ENCODE measurements at regions not wholly inside any gene's neighbourhood (a gene's known extent, or its start where the extent isn't known, plus 50 kb on each side); places are given as distances from the start of the nearest gene placed in this dataset.

DNA sequence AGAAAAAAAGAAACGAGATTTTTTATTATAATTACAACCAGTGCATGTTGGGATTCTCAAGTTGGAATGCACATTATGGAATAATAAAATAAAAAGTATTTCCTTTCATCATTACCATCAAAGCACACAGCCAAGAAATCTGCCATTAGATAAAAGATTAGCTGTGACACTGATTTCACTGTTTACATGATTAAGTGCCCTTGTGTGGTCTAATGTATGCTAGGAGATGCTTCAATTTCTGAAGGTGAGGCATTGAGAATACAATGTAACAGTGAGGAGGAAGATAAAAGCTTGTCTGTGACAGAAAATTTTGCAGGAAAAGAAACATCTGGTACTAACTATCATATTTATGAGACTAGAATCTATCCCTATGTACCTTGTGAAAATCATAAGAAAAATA, 409.7 kb upstream of the PRMT6 start:
- Histone ChIP-seq H3K27ac (no peak overlapping the region), H3K4me3 (no peak overlapping the region), H3K4me1 (ENCODE audit: insufficient read depth) (no peaks in the 10 kb centered on the region), H3K36me3 (no peaks in the 10 kb centered on the region), H3K9me3 (no peaks in the 10 kb centered on the region), H3K27me3 (no peaks in the 10 kb centered on the region)
- no peak for DNase-seq
- no peak for TF ChIP-seq POLR2A (IDR thresholded peaks at IDR 0.05)
- TF ChIP-seq, protein P1, sequence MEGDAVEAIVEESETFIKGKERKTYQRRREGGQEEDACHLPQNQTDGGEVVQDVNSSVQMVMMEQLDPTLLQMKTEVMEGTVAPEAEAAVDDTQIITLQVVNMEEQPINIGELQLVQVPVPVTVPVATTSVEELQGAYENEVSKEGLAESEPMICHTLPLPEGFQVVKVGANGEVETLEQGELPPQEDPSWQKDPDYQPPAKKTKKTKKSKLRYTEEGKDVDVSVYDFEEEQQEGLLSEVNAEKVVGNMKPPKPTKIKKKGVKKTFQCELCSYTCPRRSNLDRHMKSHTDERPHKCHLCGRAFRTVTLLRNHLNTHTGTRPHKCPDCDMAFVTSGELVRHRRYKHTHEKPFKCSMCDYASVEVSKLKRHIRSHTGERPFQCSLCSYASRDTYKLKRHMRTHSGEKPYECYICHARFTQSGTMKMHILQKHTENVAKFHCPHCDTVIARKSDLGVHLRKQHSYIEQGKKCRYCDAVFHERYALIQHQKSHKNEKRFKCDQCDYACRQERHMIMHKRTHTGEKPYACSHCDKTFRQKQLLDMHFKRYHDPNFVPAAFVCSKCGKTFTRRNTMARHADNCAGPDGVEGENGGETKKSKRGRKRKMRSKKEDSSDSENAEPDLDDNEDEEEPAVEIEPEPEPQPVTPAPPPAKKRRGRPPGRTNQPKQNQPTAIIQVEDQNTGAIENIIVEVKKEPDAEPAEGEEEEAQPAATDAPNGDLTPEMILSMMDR (IDR thresholded peaks at IDR 0.05), result no peak
- no peak for TF ChIP-seq EP300 (IDR thresholded peaks at IDR 0.05)
- intact Hi-C loops (cut with DNase I), result no loop called here
- 73 to 88% (median 77%) methylated on average over 1 of the region's 1 CpG for WGBS, 3 donors

DNA sequence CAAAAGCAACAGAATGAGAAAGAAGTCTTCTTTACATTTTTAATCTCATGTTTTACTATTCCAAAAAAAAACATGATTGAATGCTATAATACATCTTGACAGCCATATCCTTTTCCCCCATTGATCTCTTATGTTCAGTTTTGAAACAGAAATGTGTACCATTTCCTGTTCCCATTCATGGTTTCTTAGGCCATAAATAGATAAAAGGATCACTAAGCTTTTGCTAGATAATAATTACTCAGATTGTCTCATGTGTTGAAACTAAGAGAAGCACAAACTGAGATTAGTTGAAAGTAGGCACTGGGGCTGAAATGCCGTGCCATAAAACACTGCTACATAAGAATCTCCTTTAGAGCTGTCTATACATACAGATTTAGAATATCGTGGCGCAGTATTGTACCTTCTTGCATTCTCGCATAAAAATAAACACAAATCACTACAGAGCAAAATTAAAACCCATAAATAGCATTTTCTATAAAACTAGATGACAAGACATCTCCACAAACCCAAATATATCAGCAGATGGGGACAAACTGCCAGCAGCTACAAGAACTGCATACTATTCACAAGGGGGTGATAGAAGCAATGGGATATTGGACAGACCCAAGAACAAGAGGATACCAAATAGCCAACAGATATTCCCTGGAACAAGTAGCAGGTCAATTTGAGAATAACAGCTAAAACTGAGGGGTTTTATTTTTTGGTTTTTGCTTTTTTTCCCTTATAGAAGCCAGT, 405.3 kb upstream of the PRMT6 start:
- intact Hi-C loops (cut with DNase I), result no loop called here
- Histone ChIP-seq H3K27me3 (no peaks in the 10 kb centered on the region), H3K27ac (no peak overlapping the region), H3K4me3 (no peak overlapping the region), H3K36me3 (no peaks in the 10 kb centered on the region), H3K9me3 (no peaks in the 10 kb centered on the region), H3K4me1 (ENCODE audit: insufficient read depth) (no peaks in the 10 kb centered on the region)
- 85 to 90% (median 87%) methylated on average over 4 of the region's 4 CpGs for WGBS, 3 donors
- TF ChIP-seq EP300 (IDR thresholded peaks at IDR 0.05), result no peak
- no peak for TF ChIP-seq POLR2A (IDR thresholded peaks at IDR 0.05)
- TF ChIP-seq, protein P1 (IDR thresholded peaks at IDR 0.05), result no peak
- DNase-seq, result no peak

DNA sequence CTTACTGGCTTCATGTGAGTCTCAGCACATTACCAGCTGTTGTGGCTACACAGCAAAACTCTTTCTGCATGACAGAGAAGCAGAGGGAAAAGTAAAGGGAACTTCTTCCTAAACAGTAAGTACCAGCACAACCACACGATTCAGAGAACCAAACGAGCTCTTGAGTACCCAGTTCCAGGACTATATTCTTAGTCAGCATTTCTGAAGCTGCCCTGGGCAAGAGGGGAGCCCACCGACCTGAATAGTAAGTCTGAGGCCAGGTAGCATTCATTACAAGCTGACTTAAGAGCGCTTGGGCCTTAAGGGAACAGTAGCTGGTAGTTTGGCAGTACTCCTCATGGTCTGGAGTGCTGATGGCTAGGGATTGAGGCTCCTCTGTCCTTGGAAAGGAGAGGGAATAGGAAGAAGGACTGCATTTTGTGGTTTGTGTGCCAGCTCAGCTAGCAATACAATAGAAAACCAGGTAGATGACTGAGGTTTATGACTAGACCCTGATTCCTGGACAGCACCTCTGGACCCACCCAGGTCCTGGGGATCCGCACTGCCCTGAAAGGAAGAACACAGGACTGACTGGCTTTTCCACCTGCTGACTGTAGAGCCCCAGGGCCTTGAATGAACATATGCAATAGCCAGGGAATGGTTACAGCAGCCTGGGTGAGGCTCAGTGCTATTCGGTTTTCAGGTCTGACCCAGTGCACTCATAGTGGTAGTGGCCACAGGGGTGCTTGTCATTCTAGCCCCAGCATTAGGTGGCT, 396.8 kb upstream of the PRMT6 start:
- no peak overlapping the region for H3K27ac ChIP-seq
- no peaks in the 10 kb centered on the region for H3K4me1 ChIP-seq (ENCODE audit: insufficient read depth)
- H3K36me3 ChIP-seq, result no peaks in the 10 kb centered on the region
- no peak for DNase-seq
- no peak for TF ChIP-seq POLR2A (IDR thresholded peaks at IDR 0.05)
- TF ChIP-seq, protein P1 (IDR thresholded peaks at IDR 0.05), result no peak
- no peak for TF ChIP-seq EP300 (IDR thresholded peaks at IDR 0.05)
- WGBS, 3 donors, result 73 to 77% (median 76%) methylated on average over 6 of the region's 6 CpGs
- H3K4me3 ChIP-seq, result no peak overlapping the region
- no peaks in the 10 kb centered on the region for H3K27me3 ChIP-seq
- intact Hi-C loops (cut with DNase I), result no loop called here
- H3K9me3 ChIP-seq, result no peaks in the 10 kb centered on the region

DNA sequence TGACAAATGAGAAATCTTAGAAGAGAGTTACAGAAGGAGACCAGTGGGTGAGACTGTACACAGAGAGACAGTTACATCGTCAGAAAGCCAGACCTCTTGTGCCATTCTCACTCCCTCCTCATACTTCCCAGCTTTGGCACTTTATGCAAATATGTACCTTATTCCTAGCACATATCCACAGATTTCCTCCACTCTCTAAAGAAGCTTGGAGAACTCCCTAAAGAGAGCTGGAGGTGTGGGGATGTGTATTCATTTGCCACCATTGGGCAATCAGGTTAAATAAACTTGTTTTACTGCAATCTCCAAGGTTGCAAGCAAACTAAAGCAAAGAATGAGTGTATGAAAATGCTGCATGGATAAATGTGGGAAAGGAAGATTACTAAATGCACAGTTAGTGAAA, 380.9 kb upstream of the PRMT6 start:
- Histone ChIP-seq H3K9me3 (no peaks in the 10 kb centered on the region), H3K27me3 (no peaks in the 10 kb centered on the region), H3K36me3 (no peaks in the 10 kb centered on the region), H3K4me3 (no peak overlapping the region), H3K27ac (no peak overlapping the region), H3K4me1 (ENCODE audit: insufficient read depth) (no peaks in the 10 kb centered on the region)
- 61 to 84% (median 63%) methylated on average over 1 of the region's 1 CpG for WGBS, 3 donors
- TF ChIP-seq POLR2A (IDR thresholded peaks at IDR 0.05), result no peak
- TF ChIP-seq, protein P1 (IDR thresholded peaks at IDR 0.05), result no peak
- no peak for TF ChIP-seq EP300 (IDR thresholded peaks at IDR 0.05)
- intact Hi-C loops (cut with DNase I), result no loop called here
- no peak for DNase-seq
